IPS-20b (cell line): ENCODE measurements at regions not wholly inside any gene's neighbourhood (a gene's known extent, or its start where the extent isn't known, plus 50 kb on each side); places are given as distances from the start of the nearest gene placed in this dataset.
"Not testable (repeated sequence)": the region's sequence is repeated elsewhere in the genome, so short reads cannot be mapped to it uniquely, and the experiment has no call there.

ENCODE experiments used
- H3K27ac ChIP-seq: one replicate; pipeline ENCODE4 v1.5.1; 2013; ENCODE audit warnings: low read length
- H3K27me3 ChIP-seq: 2 replicates; pipeline ENCODE4 v1.6.1; 2013; ENCODE audit warnings: mild to moderate bottlenecking, low read length, inconsistent platforms; ENCODE audit not compliant: insufficient read depth
- H3K36me3 ChIP-seq: 2 replicates; pipeline ENCODE4 v1.6.1; 2013; ENCODE audit warnings: low read depth, mild to moderate bottlenecking, inconsistent platforms, low read length, moderate library complexity; ENCODE audit not compliant: insufficient read depth
- H3K4me1 ChIP-seq: 2 replicates; pipeline ENCODE4 v1.6.1; 2013; ENCODE audit warnings: mild to moderate bottlenecking, control low read depth, inconsistent platforms, low read length, moderate library complexity; ENCODE audit not compliant: insufficient read depth
- H3K4me3 ChIP-seq: 2 replicates; pipeline ENCODE4 v1.5.1; 2013; ENCODE audit warnings: mild to moderate bottlenecking, low read length, inconsistent platforms
- H3K9ac ChIP-seq: 2 replicates; pipeline ENCODE4 v1.6.1; 2013; ENCODE audit warnings: low read depth, mild to moderate bottlenecking, inconsistent platforms, low read length, moderate library complexity
- H3K9me3 ChIP-seq: 2 replicates; pipeline ENCODE4 v1.6.1; 2013; ENCODE audit warnings: mild to moderate bottlenecking, low read depth, low read length, inconsistent platforms; ENCODE audit not compliant: insufficient read depth

GRCh38 chrX:109144173-109144572, 337.7 kb downstream of the GUCY2F start:
- peaks cover 10% of the 10 kb centered on the region for H3K9me3 ChIP-seq
- H3K4me3 ChIP-seq, H3K9ac ChIP-seq, H3K36me3 ChIP-seq, H3K4me1 ChIP-seq, H3K27me3 ChIP-seq, H3K27ac ChIP-seq: not testable (repeated sequence)

GRCh38 chrX:109140463-109140862, 341.4 kb downstream of the GUCY2F start:
- H3K9ac ChIP-seq, result no peak overlapping the region
- H3K4me1 ChIP-seq, result peaks cover 6% of the 10 kb centered on the region; the same call in 1 of the 2 replicates
- H3K27ac ChIP-seq, result no peak overlapping the region
- no peak overlapping the region for H3K4me3 ChIP-seq
- H3K9me3 ChIP-seq, result peaks cover 10% of the 10 kb centered on the region
- no peaks in the 10 kb centered on the region for H3K36me3 ChIP-seq
- H3K27me3 ChIP-seq, result no peaks in the 10 kb centered on the region

GRCh38 chrX:109134777-109135176, 347.1 kb downstream of the GUCY2F start:
- Histone ChIP-seq H3K9ac (no peak overlapping the region), H3K27ac (no peak overlapping the region), H3K4me3 (no peak overlapping the region), H3K36me3 (no peaks in the 10 kb centered on the region), H3K4me1 (no peaks in the 10 kb centered on the region), H3K9me3 (no peaks in the 10 kb centered on the region; the same call in 1 of the 2 replicates), H3K27me3 (no peaks in the 10 kb centered on the region)

DNA sequence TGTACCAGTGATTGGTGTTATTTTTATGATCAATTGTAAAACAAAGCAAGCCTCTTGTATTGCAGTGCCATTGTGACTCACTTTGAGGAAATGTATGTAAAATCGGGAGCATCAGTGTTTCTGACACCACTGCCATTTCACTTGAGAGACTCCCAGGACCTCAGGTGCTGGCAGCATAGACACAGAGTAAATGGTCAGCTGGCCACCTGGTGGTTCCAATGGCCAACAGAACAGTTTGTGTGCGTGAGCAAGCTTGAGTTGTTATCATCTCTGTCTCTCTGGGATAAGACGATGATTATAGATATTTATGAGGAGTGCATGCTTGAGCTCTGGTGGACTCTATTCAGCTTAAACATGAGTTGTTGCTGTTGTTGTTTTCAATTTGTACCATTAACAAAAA, 356.6 kb downstream of the GUCY2F start:
- Histone ChIP-seq H3K9me3 (no peaks in the 10 kb centered on the region), H3K36me3 (no peaks in the 10 kb centered on the region), H3K27ac (no peak overlapping the region), H3K4me1 (no peaks in the 10 kb centered on the region), H3K4me3 (no peak overlapping the region), H3K9ac (no peak overlapping the region), H3K27me3 (no peaks in the 10 kb centered on the region)

DNA sequence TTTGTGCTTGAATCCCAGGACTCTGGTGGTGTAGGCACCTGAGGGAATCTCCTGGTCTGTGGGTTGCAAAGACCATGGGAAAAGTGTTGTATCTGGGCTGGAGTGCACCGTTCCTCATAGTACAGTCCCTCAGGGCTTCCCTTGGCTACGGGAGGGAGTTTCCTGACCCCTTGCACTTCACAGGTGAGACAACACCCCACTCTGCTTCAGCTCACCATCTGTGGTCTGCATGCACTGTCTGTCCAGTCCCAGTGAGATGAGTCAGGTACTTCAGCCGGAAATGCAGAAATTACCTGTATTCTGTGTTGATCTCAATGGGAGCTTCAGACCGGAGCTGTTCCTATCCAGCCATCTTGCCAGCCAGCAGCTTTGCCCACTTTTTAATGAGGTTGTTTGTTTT, 353.0 kb upstream of the IRS4 start:
- Histone ChIP-seq H3K27me3 (no peaks in the 10 kb centered on the region), H3K4me3 (no peak overlapping the region), H3K27ac (no peak overlapping the region), H3K36me3 (no peaks in the 10 kb centered on the region), H3K9ac (no peak overlapping the region), H3K9me3 (no peaks in the 10 kb centered on the region), H3K4me1 (no peaks in the 10 kb centered on the region)

- H3K4me3 ChIP-seq, result no peak overlapping the region
Measured at GRCh38 chrX:109077788-109078187, 341.4 kb upstream of the IRS4 start.

DNA sequence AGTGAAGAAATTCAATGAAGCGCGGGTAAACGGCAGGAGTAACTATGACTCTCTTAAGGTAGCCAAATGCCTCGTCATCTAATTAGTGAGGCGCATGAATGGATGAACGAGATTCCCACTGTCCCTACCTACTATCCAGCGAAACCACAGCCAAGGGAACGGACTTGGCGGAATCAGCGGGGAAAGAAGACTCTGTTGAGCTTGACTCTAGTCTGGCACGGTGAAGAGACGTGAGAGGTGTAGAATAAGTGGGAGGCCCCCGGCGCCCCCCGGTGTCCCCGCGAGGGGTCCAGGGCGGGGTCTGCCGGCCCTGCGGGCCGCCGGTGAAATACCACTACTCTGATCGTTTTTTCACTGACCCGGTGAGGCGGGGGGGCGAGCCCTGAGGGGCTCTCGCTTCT, 317.8 kb upstream of the IRS4 start:
- H3K9me3 ChIP-seq, H3K27ac ChIP-seq, H3K36me3 ChIP-seq, H3K4me1 ChIP-seq, H3K27me3 ChIP-seq, H3K9ac ChIP-seq, H3K4me3 ChIP-seq: not testable (repeated sequence)

More at GRCh38 chrX:109077788-109078187, 341.4 kb upstream of the IRS4 start:
- H3K36me3 ChIP-seq, result no peaks in the 10 kb centered on the region
- no peaks in the 10 kb centered on the region for H3K9me3 ChIP-seq
- no peaks in the 10 kb centered on the region for H3K4me1 ChIP-seq
- H3K27ac ChIP-seq, result no peak overlapping the region
- no peaks in the 10 kb centered on the region for H3K27me3 ChIP-seq
- no peak overlapping the region for H3K9ac ChIP-seq

DNA sequence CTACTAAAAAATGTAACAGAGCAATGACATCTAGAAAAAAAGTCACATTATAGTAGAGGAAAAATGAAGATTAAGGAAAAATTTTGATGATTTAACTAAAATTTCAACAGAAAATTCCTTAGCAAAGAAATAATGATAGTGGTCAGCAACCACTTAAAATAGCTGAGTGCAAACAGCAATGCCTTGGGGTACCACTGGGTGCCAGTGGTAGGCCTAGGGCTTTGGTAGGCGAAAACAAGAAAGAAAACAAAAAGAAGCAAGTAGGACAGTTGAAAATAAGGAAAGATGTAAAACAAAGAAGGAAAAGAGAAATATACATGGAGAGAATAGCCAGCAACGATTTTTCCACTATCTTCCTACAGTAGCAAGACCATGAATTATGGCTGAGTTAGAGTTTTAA, 313.5 kb upstream of the IRS4 start:
- Histone ChIP-seq H3K4me1 (no peaks in the 10 kb centered on the region), H3K27me3 (no peaks in the 10 kb centered on the region), H3K9me3 (no peaks in the 10 kb centered on the region), H3K36me3 (no peaks in the 10 kb centered on the region), H3K9ac (no peak overlapping the region), H3K27ac (no peak overlapping the region), H3K4me3 (no peak overlapping the region)

- H3K4me1 ChIP-seq, result no peaks in the 10 kb centered on the region
- no peak overlapping the region for H3K27ac ChIP-seq
- no peaks in the 10 kb centered on the region for H3K27me3 ChIP-seq
- no peak overlapping the region for H3K9ac ChIP-seq
- no peak overlapping the region for H3K4me3 ChIP-seq
- no peaks in the 10 kb centered on the region for H3K36me3 ChIP-seq
- no peaks in the 10 kb centered on the region for H3K9me3 ChIP-seq
Measured at GRCh38 chrX:109049416-109049815, 313.1 kb upstream of the IRS4 start.

- H3K36me3 ChIP-seq, result no peaks in the 10 kb centered on the region
- no peak overlapping the region for H3K4me3 ChIP-seq
- H3K9me3 ChIP-seq, result no peaks in the 10 kb centered on the region
- H3K4me1 ChIP-seq, result no peaks in the 10 kb centered on the region
- H3K27ac ChIP-seq, result no peak overlapping the region
- H3K9ac ChIP-seq, result no peak overlapping the region
- H3K27me3 ChIP-seq, result no peaks in the 10 kb centered on the region
Measured at GRCh38 chrX:109040057-109040456, 303.7 kb upstream of the IRS4 start.

- H3K9me3 ChIP-seq, result no peaks in the 10 kb centered on the region
- no peak overlapping the region for H3K4me3 ChIP-seq
- H3K27ac ChIP-seq, result no peak overlapping the region
- no peaks in the 10 kb centered on the region for H3K36me3 ChIP-seq
- no peaks in the 10 kb centered on the region for H3K27me3 ChIP-seq
- no peak overlapping the region for H3K9ac ChIP-seq
- H3K4me1 ChIP-seq, result no peaks in the 10 kb centered on the region
Measured at GRCh38 chrX:109036624-109037023, 300.3 kb upstream of the IRS4 start.

GRCh38 chrX:108993909-108994308, 257.5 kb upstream of the IRS4 start:
- H3K27me3 ChIP-seq, result no peaks in the 10 kb centered on the region
- H3K36me3 ChIP-seq, result no peaks in the 10 kb centered on the region
- H3K4me3 ChIP-seq, result no peak overlapping the region
- H3K4me1 ChIP-seq, result no peaks in the 10 kb centered on the region
- no peak overlapping the region for H3K27ac ChIP-seq
- H3K9ac ChIP-seq, result no peak overlapping the region
- H3K9me3 ChIP-seq, result no peaks in the 10 kb centered on the region

GRCh38 chrX:108972899-108973298, 236.5 kb upstream of the IRS4 start:
- H3K4me3 ChIP-seq, H3K27me3 ChIP-seq, H3K4me1 ChIP-seq, H3K27ac ChIP-seq, H3K36me3 ChIP-seq, H3K9ac ChIP-seq, H3K9me3 ChIP-seq: not testable (repeated sequence)
